Keratinocyte (primary cell): ENCODE measurements at regions not wholly inside any gene's neighbourhood (a gene's known extent, or its start where the extent isn't known, plus 50 kb on each side); places are given as distances from the start of the nearest gene placed in this dataset.

Source experiments
- DNase-seq: peaks from one replicate; pipeline ENCODE4 v3.0.0-alpha.2; 2011; ENCODE audit warnings: low read depth, missing footprints, low spot score
- FAIRE-seq: peaks from 2 replicates; lab custom pipeline; 2011; peaks lifted over from hg19 to GRCh38; lab: Jason Lieb, UNC
- H2AFZ ChIP-seq: 2 replicates; pipeline ENCODE4 v1.6.0; 2012; ENCODE audit warnings: low read length, control low read depth, inconsistent platforms; ENCODE audit not compliant: control insufficient read depth
- H3K27ac ChIP-seq: 2 replicates; pipeline ENCODE4 v1.5.1; 2011; ENCODE audit warnings: low read length; ENCODE audit not compliant: control insufficient read depth, insufficient read depth
- H3K27me3 ChIP-seq: 3 replicates; pipeline ENCODE4 v1.6.0; 2011; ENCODE audit warnings: low read length; ENCODE audit not compliant: control insufficient read depth, insufficient read depth; ENCODE audit errors: extremely low read depth
- H3K36me3 ChIP-seq, 2 experiments: 2 replicates in 1 of 2; 3 replicates in 1 of 2; pipeline ENCODE4 v1.5.1; 2011; ENCODE audit warnings: low read length in 2 of 2, mild to moderate bottlenecking in 1 of 2; ENCODE audit not compliant: control insufficient read depth in 2 of 2, insufficient read depth in 2 of 2; ENCODE audit errors: extremely low read depth in 1 of 2
- H3K4me1 ChIP-seq: 3 replicates; pipeline ENCODE4 v1.5.1; 2011; ENCODE audit warnings: low read length; ENCODE audit not compliant: control insufficient read depth, insufficient read depth; ENCODE audit errors: extremely low read depth
- H3K4me2 ChIP-seq: 3 replicates; pipeline ENCODE4 v1.6.0; 2011; ENCODE audit warnings: low read depth, low read length; ENCODE audit not compliant: control insufficient read depth, insufficient read depth; ENCODE audit errors: extremely low read depth
- H3K4me3 ChIP-seq, 3 experiments: fragments of 200-600 bp in 1 of 3; sonication (generic) in 1 of 3; 2 replicates in 2 of 3; 3 replicates in 1 of 3; pipeline ENCODE4 v1.5.1; 2011 to 2016; ENCODE audit warnings: low read length in 3 of 3, mild to moderate bottlenecking in 3 of 3, control low read depth in 2 of 3, inconsistent platforms in 1 of 3, low read depth in 1 of 3, mixed read lengths in 1 of 3, mixed run types in 1 of 3, moderate library complexity in 1 of 3; ENCODE audit not compliant: control insufficient read depth in 2 of 3, insufficient read depth in 2 of 3; ENCODE audit errors: extremely low read depth in 1 of 3
- H3K79me2 ChIP-seq: 2 replicates; pipeline ENCODE4 v1.6.0; 2012; ENCODE audit warnings: low read length; ENCODE audit not compliant: control insufficient read depth, insufficient read depth
- H3K9ac ChIP-seq: 3 replicates; pipeline ENCODE4 v1.6.0; 2011; ENCODE audit warnings: low read length; ENCODE audit not compliant: control insufficient read depth, insufficient read depth; ENCODE audit errors: extremely low read depth
- H3K9me1 ChIP-seq: 3 replicates; pipeline ENCODE4 v1.6.0; 2011; ENCODE audit warnings: low read length; ENCODE audit not compliant: control insufficient read depth, insufficient read depth; ENCODE audit errors: extremely low read depth
- H3K9me3 ChIP-seq: 2 replicates; pipeline ENCODE4 v1.5.1; 2012; ENCODE audit warnings: low read depth, low read length; ENCODE audit not compliant: control insufficient read depth
- H4K20me1 ChIP-seq: 3 replicates; pipeline ENCODE4 v1.6.0; 2011; ENCODE audit warnings: low read length; ENCODE audit not compliant: control insufficient read depth, insufficient read depth; ENCODE audit errors: extremely low read depth
- EZH2 ChIP-seq: IDR thresholded peaks from one replicate; pipeline ENCODE4 v1.6.1; 2012; ENCODE audit warnings: inconsistent platforms, mild to moderate bottlenecking, low read length, moderate library complexity
- dilution Hi-C: fragments of 300-500 bp; cut with MboI; formaldehyde crosslinking; loops from one replicate; pipeline ENCODE4 v1.7.0; 2020; ENCODE audit warnings: low sequenced_read_pairs; ENCODE audit not compliant: extremely low pct_ligation_motif_present
- TF ChIP-seq, protein P1 (sequence below), 3 experiments: IDR thresholded peaks in 1 of 3; conservative IDR thresholded peaks in 1 of 3; optimal IDR thresholded peaks in 1 of 3; 2 replicates in 2 of 3; 3 replicates in 1 of 3; pipeline versions ENCODE3 to v1.5.1; 2011; ENCODE audit warnings: low read length in 3 of 3, mild to moderate bottlenecking in 3 of 3, moderate library complexity in 2 of 3, control low read depth in 1 of 3, inconsistent platforms in 1 of 3; ENCODE audit not compliant: insufficient read depth in 2 of 3; ENCODE audit errors: extremely low read depth in 1 of 3

DNA sequence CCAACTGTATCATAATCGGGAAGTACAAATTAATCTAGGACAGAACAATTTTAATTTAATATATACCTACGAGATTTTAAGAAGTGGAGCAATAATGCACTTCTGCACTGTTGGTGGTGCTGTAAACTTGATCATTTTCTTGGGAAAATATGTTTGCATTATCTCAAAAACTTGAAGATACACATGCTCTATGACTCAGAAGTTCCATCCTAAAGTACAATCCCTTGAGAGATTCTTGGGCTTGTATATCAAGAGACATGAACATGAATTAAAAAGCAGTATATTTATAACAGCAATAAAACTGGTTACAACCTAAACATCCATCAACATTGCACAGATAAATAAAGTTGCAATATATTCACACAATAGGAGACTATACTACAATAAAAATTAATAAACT lies 168.8 kb downstream of the CLCN4 start:
- Histone ChIP-seq H4K20me1 (no peaks in the 10 kb centered on the region), H3K27me3 (no peaks in the 10 kb centered on the region), H3K9ac (no peak overlapping the region), H3K4me1 (no peaks in the 10 kb centered on the region), H3K9me1 (no peaks in the 10 kb centered on the region), H3K79me2 (no peaks in the 10 kb centered on the region), H2AFZ (no peak overlapping the region), H3K9me3 (no peaks in the 10 kb centered on the region), H3K4me2 (no peak overlapping the region), H3K36me3 (no peaks in the 10 kb centered on the region), H3K27ac (no peak overlapping the region), H3K4me3 (no peak overlapping the region)
- FAIRE-seq (no peak), DNase-seq (no peak)
- dilution Hi-C loops = no loop called here
- TF ChIP-seq EZH2 = no peak
- TF ChIP-seq, protein P1, sequence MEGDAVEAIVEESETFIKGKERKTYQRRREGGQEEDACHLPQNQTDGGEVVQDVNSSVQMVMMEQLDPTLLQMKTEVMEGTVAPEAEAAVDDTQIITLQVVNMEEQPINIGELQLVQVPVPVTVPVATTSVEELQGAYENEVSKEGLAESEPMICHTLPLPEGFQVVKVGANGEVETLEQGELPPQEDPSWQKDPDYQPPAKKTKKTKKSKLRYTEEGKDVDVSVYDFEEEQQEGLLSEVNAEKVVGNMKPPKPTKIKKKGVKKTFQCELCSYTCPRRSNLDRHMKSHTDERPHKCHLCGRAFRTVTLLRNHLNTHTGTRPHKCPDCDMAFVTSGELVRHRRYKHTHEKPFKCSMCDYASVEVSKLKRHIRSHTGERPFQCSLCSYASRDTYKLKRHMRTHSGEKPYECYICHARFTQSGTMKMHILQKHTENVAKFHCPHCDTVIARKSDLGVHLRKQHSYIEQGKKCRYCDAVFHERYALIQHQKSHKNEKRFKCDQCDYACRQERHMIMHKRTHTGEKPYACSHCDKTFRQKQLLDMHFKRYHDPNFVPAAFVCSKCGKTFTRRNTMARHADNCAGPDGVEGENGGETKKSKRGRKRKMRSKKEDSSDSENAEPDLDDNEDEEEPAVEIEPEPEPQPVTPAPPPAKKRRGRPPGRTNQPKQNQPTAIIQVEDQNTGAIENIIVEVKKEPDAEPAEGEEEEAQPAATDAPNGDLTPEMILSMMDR (optimal IDR thresholded peaks at IDR 0.05 in 1 of 3, IDR thresholded peaks at IDR 0.05 in 1 of 3, conservative IDR thresholded peaks at IDR 0.05 in 1 of 3; ENCODE audit: extremely low read depth in 1 of 3, insufficient read depth in 2 of 3, low read length in 3 of 3) = no peak

DNA sequence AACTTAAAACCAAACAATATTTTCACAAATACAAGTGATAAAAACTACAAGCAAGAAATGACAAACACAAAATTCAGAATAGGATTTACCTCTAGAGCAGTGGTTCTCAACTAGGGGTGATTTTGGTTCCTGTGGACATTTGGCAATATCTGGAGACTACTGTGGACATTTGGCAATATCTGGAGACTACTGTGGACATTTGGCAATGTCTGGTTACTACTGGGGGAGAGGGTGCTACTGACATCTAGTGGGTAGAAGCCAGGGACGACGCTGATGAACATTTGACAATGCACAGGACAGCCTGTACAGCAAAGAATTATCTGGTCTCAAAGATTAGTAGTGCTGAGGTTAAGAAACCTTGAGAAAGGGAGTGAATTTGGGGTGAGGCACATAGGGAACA lies 169.8 kb downstream of the CLCN4 start:
- no peak for TF ChIP-seq EZH2
- TF ChIP-seq, protein P1 (optimal IDR thresholded peaks at IDR 0.05 in 1 of 3, IDR thresholded peaks at IDR 0.05 in 1 of 3, conservative IDR thresholded peaks at IDR 0.05 in 1 of 3; ENCODE audit: extremely low read depth in 1 of 3, insufficient read depth in 2 of 3, low read length in 3 of 3) = peak in 1 of 3 experiments; percentile 26
- Histone ChIP-seq H3K9me3 (no peaks in the 10 kb centered on the region), H3K27me3 (no peaks in the 10 kb centered on the region), H3K27ac (no peak overlapping the region), H3K9me1 (no peaks in the 10 kb centered on the region), H2AFZ (no peak overlapping the region), H3K4me3 (no peak overlapping the region), H4K20me1 (no peaks in the 10 kb centered on the region), H3K79me2 (no peaks in the 10 kb centered on the region), H3K36me3 (no peaks in the 10 kb centered on the region), H3K4me1 (no peaks in the 10 kb centered on the region), H3K9ac (no peak overlapping the region), H3K4me2 (no peak overlapping the region)
- dilution Hi-C loops = no loop called here
- DNase-seq (no peak), FAIRE-seq (no peak)
